ENCODE measurements at regions not wholly inside any gene's neighbourhood (a gene's known extent, or its start where the extent isn't known, plus 50 kb on each side); places are given as distances from the start of the nearest gene placed in this dataset.

- Histone ChIP-seq H3K4me3 (ENCODE audit: low read depth, low read length) (no peak overlapping the region), H3K27ac (no peak overlapping the region), H3K27me3 (ENCODE audit: insufficient read depth, low read depth, severe bottlenecking) (no peaks in the 10 kb centered on the region), H3K9me3 (ENCODE audit: severe bottlenecking) (no peaks in the 10 kb centered on the region), H3K36me3 (no peaks in the 10 kb centered on the region)
- no peak for DNase-seq
- no peak for TF ChIP-seq CTCF (IDR thresholded peaks at IDR 0.05; ENCODE audit: low read depth, low read length)
Measured at GRCh38 chr6:47932575-47932974, 150.7 kb downstream of the OPN5 start.

- DNase-seq = no peak
Measured at GRCh38 chr6:47924001-47924400, 142.2 kb downstream of the OPN5 start.

GRCh38 chr6:47922391-47922790 lies 140.6 kb downstream of the OPN5 start:
- Histone ChIP-seq H3K27ac (no peak overlapping the region), H3K36me3 (no peaks in the 10 kb centered on the region), H3K4me3 (ENCODE audit: low read depth, low read length) (no peak overlapping the region), H3K9me3 (ENCODE audit: severe bottlenecking) (no peaks in the 10 kb centered on the region), H3K27me3 (ENCODE audit: insufficient read depth, low read depth, severe bottlenecking) (no peaks in the 10 kb centered on the region)
- no peak for DNase-seq
- no peak for TF ChIP-seq CTCF (IDR thresholded peaks at IDR 0.05; ENCODE audit: low read depth, low read length)

More at GRCh38 chr6:47924001-47924400, 142.2 kb downstream of the OPN5 start:
- TF ChIP-seq CTCF (IDR thresholded peaks at IDR 0.05; ENCODE audit: low read depth, low read length) = no peak
- no peaks in the 10 kb centered on the region for H3K27me3 ChIP-seq (ENCODE audit: insufficient read depth, low read depth, severe bottlenecking)
- H3K27ac ChIP-seq = no peak overlapping the region
- H3K36me3 ChIP-seq = no peaks in the 10 kb centered on the region
- H3K4me3 ChIP-seq (ENCODE audit: low read depth, low read length) = no peak overlapping the region
- H3K9me3 ChIP-seq (ENCODE audit: severe bottlenecking) = no peaks in the 10 kb centered on the region

GRCh38 chr6:47919875-47920274 lies 138.0 kb downstream of the OPN5 start:
- Histone ChIP-seq H3K27me3 (ENCODE audit: insufficient read depth, low read depth, severe bottlenecking) (no peaks in the 10 kb centered on the region), H3K9me3 (ENCODE audit: severe bottlenecking) (no peaks in the 10 kb centered on the region), H3K27ac (no peak overlapping the region), H3K36me3 (no peaks in the 10 kb centered on the region), H3K4me3 (ENCODE audit: low read depth, low read length) (no peak overlapping the region)
- TF ChIP-seq CTCF (IDR thresholded peaks at IDR 0.05; ENCODE audit: low read depth, low read length) = no peak
- DNase-seq = peak; percentile 54

GRCh38 chr6:47917811-47918210 lies 136.0 kb downstream of the OPN5 start:
- H3K4me3 ChIP-seq (ENCODE audit: low read depth, low read length) = no peak overlapping the region
- DNase-seq = no peak
- TF ChIP-seq CTCF (IDR thresholded peaks at IDR 0.05; ENCODE audit: low read depth, low read length) = no peak
- H3K27ac ChIP-seq = no peak overlapping the region
- no peaks in the 10 kb centered on the region for H3K9me3 ChIP-seq (ENCODE audit: severe bottlenecking)
- no peaks in the 10 kb centered on the region for H3K27me3 ChIP-seq (ENCODE audit: insufficient read depth, low read depth, severe bottlenecking)
- H3K36me3 ChIP-seq = no peaks in the 10 kb centered on the region

- H3K27ac ChIP-seq = no peak overlapping the region
- H3K4me3 ChIP-seq (ENCODE audit: low read depth, low read length) = no peak overlapping the region
- no peaks in the 10 kb centered on the region for H3K36me3 ChIP-seq
- no peaks in the 10 kb centered on the region for H3K27me3 ChIP-seq (ENCODE audit: insufficient read depth, low read depth, severe bottlenecking)
- TF ChIP-seq CTCF (IDR thresholded peaks at IDR 0.05; ENCODE audit: low read depth, low read length) = no peak
- H3K9me3 ChIP-seq (ENCODE audit: severe bottlenecking) = no peaks in the 10 kb centered on the region
- no peak for DNase-seq
Measured at GRCh38 chr6:47917202-47917601, 135.4 kb downstream of the OPN5 start.
